HG02852 (cell line): ENCODE measurements at regions not wholly inside any gene's neighbourhood (a gene's known extent, or its start where the extent isn't known, plus 50 kb on each side); places are given as distances from the start of the nearest gene placed in this dataset.
"Not testable (repeated sequence)": the region's sequence is repeated elsewhere in the genome, so short reads cannot be mapped to it uniquely, and the experiment has no call there.

Experiments used
- ATAC-seq: cut with Tn5 transposase; IDR thresholded peaks from one replicate; pipeline ENCODE4 v1.9.1; 2021; ENCODE audit warnings: mild to moderate bottlenecking, moderate library complexity; ENCODE audit not compliant: unreplicated experiment

GRCh38 chr21:13935396-13936032, 275.2 kb downstream of the LIPI start:
- ATAC-seq: not testable (repeated sequence)

DNA sequence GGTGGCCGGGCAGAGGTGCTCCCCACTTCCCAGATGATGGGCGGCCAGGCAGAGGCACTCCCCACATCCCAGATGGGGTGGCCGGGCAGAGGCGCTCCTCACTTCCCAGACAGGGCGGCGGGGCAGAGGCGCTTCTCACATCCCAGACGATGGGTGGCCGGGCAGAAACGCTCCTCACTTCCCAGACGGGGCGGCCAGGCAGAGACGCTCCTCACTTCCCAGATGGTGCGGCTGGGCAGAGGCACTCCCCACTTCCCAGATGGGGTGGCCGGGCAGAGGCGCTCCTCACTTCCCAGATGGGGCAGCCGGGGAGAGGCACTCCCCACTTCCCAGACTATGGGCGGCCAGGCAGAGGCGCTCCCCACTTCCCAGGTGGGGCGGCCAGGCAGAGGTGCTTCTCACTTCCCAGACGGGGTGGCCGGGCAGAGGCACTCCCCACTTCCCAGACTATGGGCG, 275.8 kb downstream of the LIPI start:
- ATAC-seq: not testable (repeated sequence)

GRCh38 chr21:13923175-13923574, 287.6 kb downstream of the LIPI start:
- ATAC-seq: not testable (repeated sequence)

GRCh38 chr21:13921455-13921854, 289.3 kb downstream of the LIPI start:
- not testable (repeated sequence) for ATAC-seq

GRCh38 chr21:13907385-13907784, 297.8 kb downstream of the POTED start:
- ATAC-seq: not testable (repeated sequence)

GRCh38 chr21:13896596-13897247, 287.1 kb downstream of the POTED start:
- not testable (repeated sequence) for ATAC-seq

DNA sequence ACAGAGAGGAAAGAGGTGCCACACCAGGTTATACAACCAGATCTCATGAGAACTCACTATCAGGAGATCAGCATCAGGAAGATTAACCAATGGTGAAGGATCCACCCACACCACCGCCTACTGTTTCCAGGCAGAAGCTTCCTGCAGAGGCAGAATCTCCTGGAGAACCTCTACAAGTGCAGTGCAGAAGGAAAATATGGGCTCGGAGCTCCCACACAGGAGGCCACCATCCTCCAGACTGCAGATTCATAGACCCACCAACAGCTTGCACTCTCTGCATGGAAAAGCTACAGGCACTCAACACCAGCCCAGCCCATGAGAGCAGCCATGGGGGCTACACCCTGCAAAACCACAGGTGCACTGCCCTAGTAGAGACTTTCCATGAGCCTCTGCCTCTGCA, 284.0 kb downstream of the POTED start:
- not testable (repeated sequence) for ATAC-seq

DNA sequence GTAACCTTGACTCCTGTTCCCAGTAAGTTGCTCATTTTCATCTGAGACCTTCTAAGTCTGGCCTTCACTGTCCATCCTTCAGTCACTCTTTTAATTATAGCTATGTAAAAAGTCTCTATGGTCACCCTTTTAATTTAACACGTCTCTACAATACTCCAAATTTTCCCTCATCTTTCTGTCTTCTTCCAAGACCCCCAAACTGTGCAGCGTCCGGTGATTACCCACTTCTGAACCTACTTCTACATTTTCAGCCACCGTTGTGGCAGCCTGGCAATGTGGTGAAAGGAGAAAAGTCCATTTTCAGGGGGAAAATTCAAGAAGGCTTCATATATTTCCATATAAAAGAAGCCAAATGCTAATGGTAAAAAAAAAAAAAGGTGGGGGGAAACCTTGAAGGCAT, 283.4 kb downstream of the POTED start:
- ATAC-seq: not testable (repeated sequence)

DNA sequence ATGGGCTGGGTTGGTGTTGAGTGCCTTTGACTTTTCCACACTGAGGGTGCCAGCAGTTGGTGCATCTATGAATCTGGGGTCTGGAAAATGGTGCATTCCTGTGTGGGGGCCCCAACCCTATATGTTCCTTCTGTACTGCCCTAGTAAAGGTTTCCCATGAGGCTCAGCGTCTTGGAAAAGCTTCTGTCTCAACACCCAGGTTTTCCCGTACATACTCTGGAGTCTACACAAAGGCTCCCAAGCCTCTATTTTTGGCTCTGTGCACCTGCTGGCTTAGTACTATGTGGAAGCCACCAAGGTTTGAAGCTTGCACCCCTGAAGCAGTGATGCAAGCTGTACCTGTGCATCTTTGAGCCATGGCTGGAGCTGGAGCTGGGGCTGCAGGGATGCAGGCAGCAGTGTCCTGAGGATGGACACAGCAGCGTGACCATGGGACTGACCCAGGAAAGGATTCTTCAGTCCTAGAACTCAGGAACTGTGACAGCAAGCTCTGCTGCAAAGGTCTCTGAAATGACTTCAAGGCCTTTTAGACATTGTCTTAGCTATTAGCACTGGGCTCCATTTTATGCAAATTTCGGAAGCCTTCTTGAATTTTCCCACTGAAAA, 282.7 kb downstream of the POTED start:
- not testable (repeated sequence) for ATAC-seq

DNA sequence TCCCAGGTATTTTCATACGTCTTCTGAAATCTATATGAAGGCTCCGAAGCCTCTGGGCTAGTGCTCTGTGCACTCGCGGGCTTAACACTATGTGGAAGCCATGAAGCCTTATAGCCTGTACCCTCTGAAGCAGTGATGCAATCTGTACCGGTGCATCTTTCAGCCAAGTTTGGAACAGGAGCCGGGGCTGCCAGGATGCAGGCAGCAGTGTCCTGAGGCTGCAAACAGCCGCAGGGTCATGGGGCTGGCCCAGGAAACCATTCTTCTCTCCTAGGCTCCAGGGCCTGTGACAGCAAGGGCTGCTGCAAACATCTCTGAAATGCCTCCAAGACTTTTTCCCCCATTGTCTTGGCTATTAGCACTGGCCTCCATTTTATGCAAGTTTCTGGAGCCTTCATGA, 279.6 kb downstream of the POTED start:
- ATAC-seq: not testable (repeated sequence)

- ATAC-seq: not testable (repeated sequence)
These were observed 274.2 kb downstream of the POTED start for GRCh38 chr21:13883641-13884395.

- ATAC-seq: not testable (repeated sequence)
These were observed 267.9 kb downstream of the POTED start for GRCh38 chr21:13877503-13877902.

DNA sequence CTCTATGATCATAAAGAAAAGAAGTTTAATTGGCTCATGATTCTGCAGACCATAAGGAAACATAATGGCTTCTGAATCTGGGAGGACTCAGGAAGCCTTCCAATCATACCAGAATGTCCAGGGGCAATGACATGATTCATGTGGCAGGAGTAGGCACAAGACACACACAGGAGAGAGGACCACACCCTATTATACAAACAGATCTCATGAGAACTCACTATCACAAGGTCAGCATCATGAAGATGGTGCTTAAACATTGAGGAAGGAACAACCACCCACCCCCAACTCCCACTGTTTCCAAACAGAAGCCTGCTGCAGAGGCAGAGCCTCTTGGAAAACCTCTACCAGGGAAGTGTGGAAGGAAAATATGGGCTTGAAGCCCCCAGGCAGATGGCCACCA, 267.4 kb downstream of the POTED start:
- not testable (repeated sequence) for ATAC-seq

GRCh38 chr21:13874001-13874400, 264.4 kb downstream of the POTED start:
- not testable (repeated sequence) for ATAC-seq

DNA sequence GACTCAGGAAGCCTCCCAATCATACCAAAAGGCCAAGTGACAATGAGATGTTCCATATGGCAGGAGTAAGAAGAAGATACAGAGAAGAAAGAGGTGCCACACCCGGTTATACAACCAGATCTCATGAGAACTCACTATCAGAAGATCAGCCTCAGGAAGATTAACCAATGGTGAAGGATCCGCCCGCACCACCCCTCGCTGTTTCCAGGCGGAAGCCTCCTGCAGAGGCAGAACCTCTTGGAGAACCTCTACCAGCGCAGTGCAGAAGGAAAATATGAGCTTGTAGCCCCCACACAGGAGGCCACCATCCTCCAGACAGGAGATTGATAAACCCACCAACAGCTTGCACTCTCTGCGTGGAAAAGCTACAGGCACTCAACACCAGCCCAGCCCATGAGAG, 245.1 kb downstream of the POTED start:
- no peak for ATAC-seq

- ATAC-seq: not testable (repeated sequence)
These were observed 241.2 kb downstream of the POTED start for GRCh38 chr21:13850808-13851207.

DNA sequence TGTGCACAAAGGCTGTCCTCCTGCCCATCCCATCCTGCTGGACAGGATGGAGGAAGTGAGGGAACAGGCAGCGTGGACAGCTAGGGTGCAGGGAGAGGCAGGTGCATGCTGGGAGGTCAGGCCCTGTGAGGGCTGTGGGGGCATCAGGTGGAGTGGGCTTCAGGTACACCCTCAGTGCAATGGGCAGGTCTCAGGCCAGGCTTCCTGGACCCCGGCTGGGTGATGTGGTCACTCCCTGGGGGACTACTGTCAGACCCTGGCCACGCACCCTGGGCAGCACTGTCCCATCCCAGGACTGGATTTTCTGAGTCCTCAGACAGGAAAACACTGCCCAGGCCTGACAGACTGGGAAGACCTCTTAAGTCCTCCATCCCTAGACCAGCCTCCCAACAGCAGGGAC, 239.9 kb downstream of the POTED start:
- ATAC-seq: not testable (repeated sequence)

- ATAC-seq: not testable (repeated sequence)
These were observed 237.1 kb downstream of the POTED start for GRCh38 chr21:13846718-13847117.

- not testable (repeated sequence) for ATAC-seq
These were observed 235.0 kb downstream of the POTED start for GRCh38 chr21:13844574-13844973.

DNA sequence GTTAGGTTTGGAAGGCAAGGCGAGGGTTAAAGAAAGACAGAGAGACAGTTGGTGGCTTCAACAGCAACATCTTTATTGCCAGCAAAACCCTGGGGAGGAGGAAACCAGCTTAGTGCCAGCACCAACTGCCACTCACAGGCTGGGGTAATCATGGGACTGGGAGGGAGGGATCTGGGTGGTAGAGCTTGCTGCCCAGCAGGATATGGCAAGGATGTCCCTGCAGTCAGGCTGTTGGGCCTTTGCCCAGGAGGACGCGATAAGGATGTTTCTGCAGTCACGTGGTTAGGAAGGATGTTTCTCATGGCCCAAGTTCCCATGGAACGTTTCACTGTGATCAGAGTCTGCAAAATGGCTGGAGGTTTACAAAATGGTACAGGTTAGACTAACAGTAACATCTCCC, 233.5 kb downstream of the POTED start:
- ATAC-seq: not testable (repeated sequence)

GRCh38 chr21:13827666-13828065, 218.1 kb downstream of the POTED start:
- ATAC-seq: not testable (repeated sequence)
